ENCODE measurements at regions not wholly inside any gene's neighbourhood (a gene's known extent, or its start where the extent isn't known, plus 50 kb on each side); places are given as distances from the start of the nearest gene placed in this dataset.
A peak's percentile ranks its signal among the peaks of the same experiment; 100 is the strongest.
"Not testable (repeated sequence)": the region's sequence is repeated elsewhere in the genome, so short reads cannot be mapped to it uniquely, and the experiment has no call there.

- H3K36me3 ChIP-seq (ENCODE audit: control insufficient read depth, insufficient read depth, low read length); H3K27ac ChIP-seq (ENCODE audit: low read depth, low read length); H3K9ac ChIP-seq (ENCODE audit: low read length); H3K9me3 ChIP-seq (ENCODE audit: control insufficient read depth, insufficient read depth, low read depth, low read length); H3K4me3 ChIP-seq (ENCODE audit: low read depth, low read length); H3K27me3 ChIP-seq (ENCODE audit: control insufficient read depth, insufficient read depth, low read length); H3K4me1 ChIP-seq (ENCODE audit: control insufficient read depth, insufficient read depth, low read length): not testable (repeated sequence)
These were observed 58.8 kb upstream of the ANKRD30BL start for GRCh38 chr2:132220589-132220988.

DNA sequence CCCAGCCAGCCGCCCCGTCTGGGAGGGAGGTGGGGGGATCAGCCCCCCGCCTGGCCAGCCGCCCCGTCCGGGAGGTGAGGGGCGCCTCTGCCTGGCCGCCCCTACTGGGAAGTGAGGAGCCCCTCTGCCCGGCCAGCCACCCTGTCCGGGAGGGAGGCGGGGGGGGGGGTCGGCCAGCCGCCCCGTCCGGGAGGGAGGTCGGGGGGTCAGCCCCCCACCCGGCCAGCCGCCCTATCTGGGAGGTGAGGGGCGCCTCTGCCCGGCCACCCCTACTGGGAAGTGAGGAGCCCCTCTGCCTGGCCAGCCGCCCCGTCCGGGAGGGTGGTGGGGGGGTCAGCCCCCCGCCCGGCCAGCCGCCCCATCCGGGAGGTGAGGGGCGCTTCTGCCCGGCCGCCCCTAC, 60.1 kb upstream of the ANKRD30BL start:
- not testable (repeated sequence) for H3K27me3 ChIP-seq (ENCODE audit: control insufficient read depth, insufficient read depth, low read length); H3K27ac ChIP-seq (ENCODE audit: low read depth, low read length); H3K9me3 ChIP-seq (ENCODE audit: control insufficient read depth, insufficient read depth, low read depth, low read length)

DNA sequence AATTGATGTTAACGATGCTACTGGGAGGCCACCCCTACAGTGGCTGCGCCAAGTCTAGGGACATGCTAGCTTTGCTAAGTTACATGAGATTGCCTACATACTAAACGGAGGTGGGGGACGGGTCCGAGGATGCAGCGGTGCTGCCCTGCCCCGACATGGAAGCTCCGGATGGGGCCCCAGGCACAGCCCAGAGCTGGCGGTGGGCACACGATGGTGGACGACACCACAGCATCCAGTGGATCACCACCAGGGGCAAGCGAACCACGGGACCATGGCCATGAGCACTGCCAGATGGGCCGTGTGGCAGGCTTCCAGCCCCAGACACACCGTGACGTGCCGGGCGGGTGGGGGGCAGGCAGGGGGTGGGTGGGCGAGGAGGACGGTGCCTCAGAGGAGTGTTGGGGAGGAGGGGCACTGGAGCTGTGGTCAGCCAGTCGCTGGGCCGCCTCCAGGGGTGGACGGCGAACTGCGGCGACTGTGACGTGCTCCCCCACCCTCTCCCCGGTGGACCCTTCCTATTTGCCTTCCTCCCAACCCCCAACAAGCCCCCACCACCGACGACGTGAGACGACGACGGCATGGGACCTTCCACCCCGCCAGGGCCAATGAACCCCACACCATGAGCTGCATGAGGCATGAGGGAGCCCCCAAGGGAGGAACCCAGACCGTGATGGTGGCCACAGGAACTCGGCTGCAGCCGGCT, 90.6 kb upstream of the ANKRD30BL start:
- Histone ChIP-seq H3K4me1 (ENCODE audit: control insufficient read depth, insufficient read depth, low read length) (no peaks in the 10 kb centered on the region), H3K27me3 (ENCODE audit: control insufficient read depth, insufficient read depth, low read length) (peaks cover 5% of the 10 kb centered on the region; the same call in 1 of the 2 replicates), H3K36me3 (ENCODE audit: control insufficient read depth, insufficient read depth, low read length) (no peaks in the 10 kb centered on the region), H3K9me3 (ENCODE audit: control insufficient read depth, insufficient read depth, low read depth, low read length) (peaks cover 24% of the 10 kb centered on the region), H3K27ac (ENCODE audit: low read depth, low read length) (no peak overlapping the region), H3K4me3 (ENCODE audit: low read depth, low read length) (no peak overlapping the region), H3K9ac (ENCODE audit: low read length) (no peak overlapping the region)

More for the DNA sequence above, 60.1 kb upstream of the ANKRD30BL start:
- not testable (repeated sequence) for H3K9ac ChIP-seq (ENCODE audit: low read length); H3K36me3 ChIP-seq (ENCODE audit: control insufficient read depth, insufficient read depth, low read length); H3K4me1 ChIP-seq (ENCODE audit: control insufficient read depth, insufficient read depth, low read length); H3K4me3 ChIP-seq (ENCODE audit: low read depth, low read length)

DNA sequence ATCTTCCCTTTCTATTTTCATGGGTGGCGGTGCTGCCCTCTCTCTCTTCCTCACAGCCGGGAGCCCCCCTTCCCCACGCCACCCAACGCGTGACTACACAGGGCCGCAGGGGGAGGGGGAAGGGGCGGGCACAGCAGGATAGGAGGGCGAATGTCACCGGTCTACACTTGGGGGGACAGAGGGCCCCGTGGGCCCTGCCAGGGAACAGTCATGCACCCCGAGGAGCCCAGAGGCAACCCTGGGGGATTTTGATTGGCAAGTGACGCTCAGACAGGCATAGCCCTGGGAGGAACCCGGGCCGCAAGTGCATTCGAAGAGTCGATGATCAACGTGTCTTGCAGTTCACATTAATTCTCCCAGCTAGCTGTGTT, 91.1 kb upstream of the ANKRD30BL start:
- no peak overlapping the region for H3K9ac ChIP-seq (ENCODE audit: low read length)
- H3K4me3 ChIP-seq (ENCODE audit: low read depth, low read length): no peak overlapping the region
- peaks cover 7% of the 10 kb centered on the region; the same call in 1 of the 2 replicates for H3K27me3 ChIP-seq (ENCODE audit: control insufficient read depth, insufficient read depth, low read length)
- no peaks in the 10 kb centered on the region for H3K36me3 ChIP-seq (ENCODE audit: control insufficient read depth, insufficient read depth, low read length)
- H3K4me1 ChIP-seq (ENCODE audit: control insufficient read depth, insufficient read depth, low read length): no peaks in the 10 kb centered on the region
- H3K9me3 ChIP-seq (ENCODE audit: control insufficient read depth, insufficient read depth, low read depth, low read length): peaks cover 26% of the 10 kb centered on the region
- no peak overlapping the region for H3K27ac ChIP-seq (ENCODE audit: low read depth, low read length)

DNA sequence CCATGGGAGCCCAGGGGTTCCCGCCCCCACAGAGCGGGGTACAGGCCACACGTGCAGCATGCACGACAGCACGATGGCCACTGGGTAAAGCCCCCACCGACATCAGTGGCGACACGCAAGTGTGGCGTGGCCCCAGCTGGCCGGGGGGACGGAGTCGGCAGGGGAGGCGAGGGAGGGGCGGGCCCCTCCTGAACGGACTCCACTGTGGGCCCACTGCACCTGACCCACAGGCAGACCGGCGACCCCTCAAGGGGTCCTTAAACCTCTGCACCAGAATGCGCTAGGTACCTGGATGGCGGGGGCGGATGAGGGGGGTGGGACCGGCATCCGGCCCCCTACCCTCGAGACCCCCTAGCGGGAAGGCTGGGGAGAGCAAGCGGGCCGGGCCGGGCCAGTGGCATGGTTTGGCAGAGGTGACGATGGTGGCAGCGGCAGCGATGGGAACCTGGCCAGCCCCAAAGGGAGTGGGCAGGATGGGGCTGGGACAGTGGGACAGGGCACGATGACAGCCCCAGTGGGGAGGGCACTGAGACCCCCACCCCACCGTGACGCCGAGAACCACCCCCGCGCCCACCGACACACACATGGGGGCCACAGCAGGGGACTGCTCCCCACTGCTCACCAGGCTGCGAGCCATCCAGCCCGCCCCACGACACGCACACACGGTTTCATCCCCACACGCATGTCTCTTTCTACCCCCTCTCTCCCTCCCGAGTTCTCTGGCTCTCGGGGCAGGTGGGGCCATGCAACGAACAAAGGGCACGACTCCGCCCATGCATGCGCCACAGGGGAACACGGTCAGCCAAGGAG, 91.9 kb upstream of the ANKRD30BL start:
- H3K27me3 ChIP-seq (ENCODE audit: control insufficient read depth, insufficient read depth, low read length): peaks cover 7% of the 10 kb centered on the region; the same call in 1 of the 2 replicates
- no peak overlapping the region for H3K9ac ChIP-seq (ENCODE audit: low read length)
- no peak overlapping the region for H3K27ac ChIP-seq (ENCODE audit: low read depth, low read length)
- no peak overlapping the region for H3K4me3 ChIP-seq (ENCODE audit: low read depth, low read length)
- H3K9me3 ChIP-seq (ENCODE audit: control insufficient read depth, insufficient read depth, low read depth, low read length): peaks cover 26% of the 10 kb centered on the region
- no peaks in the 10 kb centered on the region for H3K36me3 ChIP-seq (ENCODE audit: control insufficient read depth, insufficient read depth, low read length)
- H3K4me1 ChIP-seq (ENCODE audit: control insufficient read depth, insufficient read depth, low read length): no peaks in the 10 kb centered on the region

DNA sequence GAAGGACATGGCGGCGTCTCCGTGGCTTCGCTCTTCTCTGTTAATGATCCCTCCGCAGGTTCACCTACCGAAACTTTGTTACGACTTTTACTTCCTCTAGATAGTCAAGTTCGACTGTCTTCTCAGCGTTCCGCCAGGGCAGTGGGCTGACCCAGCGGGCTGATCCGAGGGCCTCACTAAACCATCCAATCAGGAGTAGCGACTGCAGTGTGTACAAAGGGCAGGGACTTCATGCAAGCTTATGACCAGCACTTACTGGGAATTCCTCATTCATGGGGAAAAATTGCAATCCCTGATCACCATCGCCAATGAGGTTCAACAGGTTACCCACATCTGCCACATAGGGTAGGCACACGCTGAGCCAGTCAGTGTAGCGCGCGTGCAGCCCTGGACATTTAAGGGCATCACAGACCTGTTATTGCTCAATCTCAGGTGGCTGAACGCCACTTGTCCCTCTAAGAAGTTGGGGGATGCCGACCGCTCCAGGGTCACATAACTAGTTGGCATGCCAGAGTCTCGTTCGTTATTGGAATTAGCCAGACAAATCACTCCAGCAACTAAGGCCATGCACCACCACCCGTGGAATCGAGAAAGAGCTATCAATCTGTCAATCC, 92.7 kb upstream of the ANKRD30BL start:
- not testable (repeated sequence) for H3K4me1 ChIP-seq (ENCODE audit: control insufficient read depth, insufficient read depth, low read length); H3K27me3 ChIP-seq (ENCODE audit: control insufficient read depth, insufficient read depth, low read length); H3K9ac ChIP-seq (ENCODE audit: low read length); H3K36me3 ChIP-seq (ENCODE audit: control insufficient read depth, insufficient read depth, low read length); H3K4me3 ChIP-seq (ENCODE audit: low read depth, low read length); H3K27ac ChIP-seq (ENCODE audit: low read depth, low read length)
- H3K9me3 ChIP-seq (ENCODE audit: control insufficient read depth, insufficient read depth, low read depth, low read length): peaks cover 26% of the 10 kb centered on the region

DNA sequence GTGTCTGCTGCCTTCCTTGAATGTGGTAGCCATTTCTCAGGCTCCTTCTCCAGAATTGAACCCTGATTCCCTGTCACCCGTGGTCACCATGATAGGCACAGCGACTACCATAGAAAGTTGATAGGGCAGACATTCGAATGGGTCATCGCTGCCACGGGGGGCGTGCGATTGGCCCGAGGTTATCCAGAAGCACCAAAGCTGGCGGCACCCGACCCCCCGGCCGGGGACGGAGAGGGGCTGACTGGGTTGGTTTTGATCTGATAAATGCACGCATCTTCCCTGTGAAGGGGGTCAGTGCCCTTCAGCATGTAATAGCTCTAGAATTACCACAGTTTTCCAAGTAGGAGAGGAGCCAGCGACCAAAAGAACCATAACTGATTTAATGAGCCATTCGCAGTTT, 94.0 kb upstream of the ANKRD30BL start:
- H3K9ac ChIP-seq (ENCODE audit: low read length): no peak overlapping the region
- H3K9me3 ChIP-seq (ENCODE audit: control insufficient read depth, insufficient read depth, low read depth, low read length): peaks cover 26% of the 10 kb centered on the region
- H3K4me3 ChIP-seq (ENCODE audit: low read depth, low read length): no peak overlapping the region
- no peak overlapping the region for H3K27ac ChIP-seq (ENCODE audit: low read depth, low read length)
- H3K4me1 ChIP-seq (ENCODE audit: control insufficient read depth, insufficient read depth, low read length): no peaks in the 10 kb centered on the region
- H3K27me3 ChIP-seq (ENCODE audit: control insufficient read depth, insufficient read depth, low read length): peaks cover 7% of the 10 kb centered on the region; the same call in 1 of the 2 replicates
- H3K36me3 ChIP-seq (ENCODE audit: control insufficient read depth, insufficient read depth, low read length): no peaks in the 10 kb centered on the region

DNA sequence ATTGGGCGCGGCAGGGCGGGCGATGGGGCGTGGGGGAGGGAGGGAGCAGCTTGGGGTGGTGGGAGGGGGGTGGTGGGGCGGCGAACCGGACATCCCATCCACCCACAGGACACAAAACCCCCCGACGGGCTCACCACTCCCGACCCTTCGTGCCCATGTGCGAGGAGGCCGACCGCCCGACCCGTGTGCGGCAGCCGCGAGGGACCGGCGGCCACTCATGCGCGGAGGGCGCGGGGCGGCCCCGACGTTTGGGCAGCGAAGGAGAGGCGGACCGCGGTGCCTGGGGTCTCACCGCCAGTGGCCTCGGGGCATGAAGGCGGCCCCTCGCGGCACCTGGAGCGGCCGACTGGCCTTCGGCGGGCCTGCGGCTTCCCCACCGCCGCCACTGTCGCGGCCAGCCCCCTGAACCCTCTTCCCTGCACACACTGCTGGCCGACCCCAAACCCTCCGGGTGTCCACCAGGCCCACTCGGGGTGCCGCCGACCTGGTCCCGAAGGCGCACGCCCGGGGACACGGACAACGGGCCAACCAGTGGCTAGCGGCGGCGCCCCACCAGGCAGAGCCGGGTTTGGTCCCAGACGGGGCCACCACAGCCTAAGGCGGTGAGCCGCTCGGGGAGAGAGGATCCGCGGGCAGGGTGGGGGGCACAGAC, 94.6 kb upstream of the ANKRD30BL start:
- Histone ChIP-seq H3K9ac (ENCODE audit: low read length) (no peak overlapping the region), H3K4me3 (ENCODE audit: low read depth, low read length) (peak overlapping the region; percentile 41; the same call in 1 of the 2 replicates), H3K27ac (ENCODE audit: low read depth, low read length) (no peak overlapping the region), H3K27me3 (ENCODE audit: control insufficient read depth, insufficient read depth, low read length) (peaks cover 7% of the 10 kb centered on the region; the same call in 1 of the 2 replicates), H3K36me3 (ENCODE audit: control insufficient read depth, insufficient read depth, low read length) (no peaks in the 10 kb centered on the region), H3K9me3 (ENCODE audit: control insufficient read depth, insufficient read depth, low read depth, low read length) (peaks cover 26% of the 10 kb centered on the region), H3K4me1 (ENCODE audit: control insufficient read depth, insufficient read depth, low read length) (no peaks in the 10 kb centered on the region)

- not testable (repeated sequence) for H3K27me3 ChIP-seq (ENCODE audit: control insufficient read depth, insufficient read depth, low read length); H3K27ac ChIP-seq (ENCODE audit: low read depth, low read length); H3K36me3 ChIP-seq (ENCODE audit: control insufficient read depth, insufficient read depth, low read length); H3K4me1 ChIP-seq (ENCODE audit: control insufficient read depth, insufficient read depth, low read length); H3K9ac ChIP-seq (ENCODE audit: low read length)
- H3K4me3 ChIP-seq (ENCODE audit: low read depth, low read length): peak overlapping the region; percentile 41; the same call in 1 of the 2 replicates
- H3K9me3 ChIP-seq (ENCODE audit: control insufficient read depth, insufficient read depth, low read depth, low read length): peaks cover 26% of the 10 kb centered on the region
These were observed 95.2 kb upstream of the ANKRD30BL start for GRCh38 chr2:132256903-132257300.

GRCh38 chr2:132257301-132258171, 95.8 kb upstream of the ANKRD30BL start:
- H3K9me3 ChIP-seq (ENCODE audit: control insufficient read depth, insufficient read depth, low read depth, low read length): peaks cover 22% of the 10 kb centered on the region
- H3K27ac ChIP-seq (ENCODE audit: low read depth, low read length); H3K27me3 ChIP-seq (ENCODE audit: control insufficient read depth, insufficient read depth, low read length); H3K9ac ChIP-seq (ENCODE audit: low read length); H3K36me3 ChIP-seq (ENCODE audit: control insufficient read depth, insufficient read depth, low read length); H3K4me1 ChIP-seq (ENCODE audit: control insufficient read depth, insufficient read depth, low read length): not testable (repeated sequence)
- H3K4me3 ChIP-seq (ENCODE audit: low read depth, low read length): peak overlapping the region; percentile 41; the same call in 1 of the 2 replicates

Data from HUES6 (cell line).